HUES64 (cell line): ENCODE measurements at regions not wholly inside any gene's neighbourhood (a gene's known extent, or its start where the extent isn't known, plus 50 kb on each side); places are given as distances from the start of the nearest gene placed in this dataset.

ENCODE experiments used
- H3K27ac ChIP-seq: 2 replicates; pipeline ENCODE4 v1.7.0; 2013; ENCODE audit warnings: low read depth, low read length, inconsistent platforms
- H3K27me3 ChIP-seq: 2 replicates; pipeline ENCODE4 v1.6.1; 2013; ENCODE audit warnings: mild to moderate bottlenecking, low read length; ENCODE audit not compliant: insufficient read depth
- H3K36me3 ChIP-seq: 2 replicates; pipeline ENCODE4 v1.6.1; 2013; ENCODE audit warnings: mild to moderate bottlenecking, low read length; ENCODE audit not compliant: insufficient read depth
- H3K4me1 ChIP-seq: 2 replicates; pipeline ENCODE4 v1.6.1; 2013; ENCODE audit warnings: mild to moderate bottlenecking, low read length, moderate library complexity; ENCODE audit not compliant: insufficient read depth
- H3K4me3 ChIP-seq: 2 replicates; pipeline ENCODE4 v1.5.1; 2013; ENCODE audit warnings: mild to moderate bottlenecking, low read length, moderate library complexity
- H3K9ac ChIP-seq: 2 replicates; pipeline ENCODE4 v1.6.1; 2013; ENCODE audit warnings: mild to moderate bottlenecking, low read depth, low read length
- H3K9me3 ChIP-seq: 2 replicates; pipeline ENCODE4 v1.6.1; 2013; ENCODE audit warnings: low read depth, low read length; ENCODE audit not compliant: insufficient read depth
- WGBS: fragments of 150-250, 120-280 bp; methylation state at CpG from one replicate; pipeline ENCODE4 v1.1.7; 2013; ENCODE audit warnings: missing lambda C conversion rate; 5-methylcytosine and 5-hydroxymethylcytosine counted together

GRCh38 chr11:45083544-45084087 is 62.8 kb upstream of the PRDM11 start:
- H3K9ac ChIP-seq: no peak overlapping the region
- H3K27me3 ChIP-seq: no peaks in the 10 kb centered on the region
- H3K36me3 ChIP-seq: no peaks in the 10 kb centered on the region
- H3K27ac ChIP-seq: peak overlapping the region; percentile 15; the same call in 1 of the 2 replicates
- 30% methylated on average over 3 of the region's 3 CpGs for WGBS
- H3K4me3 ChIP-seq: no peak overlapping the region
- H3K9me3 ChIP-seq: no peaks in the 10 kb centered on the region
- H3K4me1 ChIP-seq: peaks cover 59% of the 10 kb centered on the region

GRCh38 chr11:45085646-45086501 is 60.6 kb upstream of the PRDM11 start:
- H3K9ac ChIP-seq: no peak overlapping the region
- WGBS: 60% methylated on average over 9 of the region's 11 CpGs
- peak overlapping the region; percentile 22; the same call in 1 of the 2 replicates for H3K27ac ChIP-seq
- no peaks in the 10 kb centered on the region for H3K9me3 ChIP-seq
- H3K27me3 ChIP-seq: no peaks in the 10 kb centered on the region
- peaks cover 53% of the 10 kb centered on the region for H3K4me1 ChIP-seq
- no peaks in the 10 kb centered on the region for H3K36me3 ChIP-seq
- H3K4me3 ChIP-seq: no peak overlapping the region

GRCh38 chr11:45086526-45086925 is 59.9 kb upstream of the PRDM11 start:
- no peaks in the 10 kb centered on the region for H3K9me3 ChIP-seq
- peaks cover 60% of the 10 kb centered on the region for H3K4me1 ChIP-seq
- no peaks in the 10 kb centered on the region for H3K36me3 ChIP-seq
- no peak overlapping the region for H3K27ac ChIP-seq
- 78% methylated on average over 5 of the region's 5 CpGs for WGBS
- H3K9ac ChIP-seq: no peak overlapping the region
- H3K4me3 ChIP-seq: no peak overlapping the region
- H3K27me3 ChIP-seq: no peaks in the 10 kb centered on the region

GRCh38 chr11:45087086-45087899 is 59.1 kb upstream of the PRDM11 start:
- Histone ChIP-seq H3K27me3 (no peaks in the 10 kb centered on the region), H3K4me1 (peaks cover 64% of the 10 kb centered on the region), H3K9ac (no peak overlapping the region), H3K27ac (no peak overlapping the region), H3K9me3 (no peaks in the 10 kb centered on the region), H3K4me3 (no peak overlapping the region), H3K36me3 (no peaks in the 10 kb centered on the region)
- 72% methylated on average over 7 of the region's 7 CpGs for WGBS

GRCh38 chr11:45087900-45088160 is 58.6 kb upstream of the PRDM11 start:
- no peaks in the 10 kb centered on the region for H3K36me3 ChIP-seq
- H3K27ac ChIP-seq: no peak overlapping the region
- H3K4me3 ChIP-seq: no peak overlapping the region
- H3K27me3 ChIP-seq: no peaks in the 10 kb centered on the region
- peaks cover 64% of the 10 kb centered on the region for H3K4me1 ChIP-seq
- WGBS: 77% methylated on average over 7 of the region's 7 CpGs
- H3K9ac ChIP-seq: no peak overlapping the region
- no peaks in the 10 kb centered on the region for H3K9me3 ChIP-seq

- Histone ChIP-seq H3K9me3 (no peaks in the 10 kb centered on the region), H3K36me3 (no peaks in the 10 kb centered on the region), H3K27me3 (no peaks in the 10 kb centered on the region), H3K27ac (no peak overlapping the region), H3K4me1 (peaks cover 53% of the 10 kb centered on the region), H3K4me3 (no peak overlapping the region), H3K9ac (no peak overlapping the region)
- 93% methylated on average over 2 of the region's 2 CpGs for WGBS
Measured at GRCh38 chr11:45089251-45089650, 57.2 kb upstream of the PRDM11 start.

GRCh38 chr11:45089676-45090499 is 56.6 kb upstream of the PRDM11 start:
- 76% methylated on average over 6 of the region's 6 CpGs for WGBS
- no peaks in the 10 kb centered on the region for H3K27me3 ChIP-seq
- H3K27ac ChIP-seq: no peak overlapping the region
- no peaks in the 10 kb centered on the region for H3K36me3 ChIP-seq
- H3K9me3 ChIP-seq: no peaks in the 10 kb centered on the region
- no peak overlapping the region for H3K4me3 ChIP-seq
- peaks cover 53% of the 10 kb centered on the region for H3K4me1 ChIP-seq
- no peak overlapping the region for H3K9ac ChIP-seq

- no peak overlapping the region for H3K27ac ChIP-seq
- no peaks in the 10 kb centered on the region for H3K27me3 ChIP-seq
- WGBS: 88% methylated on average over 3 of the region's 3 CpGs
- no peaks in the 10 kb centered on the region for H3K9me3 ChIP-seq
- H3K4me1 ChIP-seq: peaks cover 48% of the 10 kb centered on the region
- no peak overlapping the region for H3K9ac ChIP-seq
- H3K4me3 ChIP-seq: no peak overlapping the region
- H3K36me3 ChIP-seq: no peaks in the 10 kb centered on the region
Measured at GRCh38 chr11:45090607-45091006, 55.8 kb upstream of the PRDM11 start.

- Histone ChIP-seq H3K4me3 (no peak overlapping the region), H3K9ac (peak overlapping the region; percentile 1; the same call in 1 of the 2 replicates), H3K9me3 (no peaks in the 10 kb centered on the region), H3K4me1 (peaks cover 37% of the 10 kb centered on the region), H3K27me3 (no peaks in the 10 kb centered on the region), H3K27ac (peak overlapping the region; percentile 79; the same call in 1 of the 2 replicates), H3K36me3 (no peaks in the 10 kb centered on the region)
- WGBS: 15% methylated on average over 11 of the region's 11 CpGs
Measured at GRCh38 chr11:45091563-45092403, 54.7 kb upstream of the PRDM11 start.

GRCh38 chr11:45092404-45092785 is 54.0 kb upstream of the PRDM11 start:
- no peaks in the 10 kb centered on the region for H3K9me3 ChIP-seq
- 81% methylated on average over 4 of the region's 5 CpGs for WGBS
- peak overlapping the region; percentile 79; the same call in 1 of the 2 replicates for H3K27ac ChIP-seq
- no peak overlapping the region for H3K9ac ChIP-seq
- H3K27me3 ChIP-seq: 0 out of 2 replicates have a peak, but pooled peaks cover 4% of the 10 kb centered on the region
- H3K36me3 ChIP-seq: no peaks in the 10 kb centered on the region
- H3K4me1 ChIP-seq: peaks cover 32% of the 10 kb centered on the region
- no peak overlapping the region for H3K4me3 ChIP-seq
